HEK293T (cell line): ENCODE measurements at regions not wholly inside any gene's neighbourhood (a gene's known extent, or its start where the extent isn't known, plus 50 kb on each side); places are given as distances from the start of the nearest gene placed in this dataset.

Source experiments
- ARNT ChIP-seq: fragments of 450-650 bp; IDR thresholded peaks from 2 replicates; pipeline ENCODE4 v1.6.1; 2017; ENCODE audit warnings: mild to moderate bottlenecking
- BHLHE40 ChIP-seq: fragments of 450-650 bp; IDR thresholded peaks from 2 replicates; pipeline ENCODE4 v1.6.1; 2016; ENCODE audit warnings: mild to moderate bottlenecking, moderate library complexity, borderline replicate concordance
- ELF4 ChIP-seq: fragments of 450-650 bp; IDR thresholded peaks from 2 replicates; pipeline ENCODE4 v1.6.1; 2017; ENCODE audit warnings: antibody characterized with exemption
- FOXA1 ChIP-seq: fragments of 450-650 bp; IDR thresholded peaks from 2 replicates; pipeline ENCODE4 v1.6.1; 2016; ENCODE audit warnings: mild to moderate bottlenecking
- FOXK2 ChIP-seq: fragments of 450-650 bp; IDR thresholded peaks from 2 replicates; pipeline ENCODE4 v1.6.1; 2016; ENCODE audit warnings: mild to moderate bottlenecking
- FOXM1 ChIP-seq: fragments of 450-650 bp; IDR thresholded peaks from 2 replicates; pipeline ENCODE4 v1.6.1; 2017; ENCODE audit warnings: mild to moderate bottlenecking, borderline replicate concordance
- HDGF ChIP-seq: fragments of 450-650 bp; IDR thresholded peaks from 2 replicates; pipeline ENCODE4 v1.6.1; 2017; ENCODE audit warnings: antibody characterized with exemption, borderline replicate concordance
- L3MBTL2 ChIP-seq: fragments of 450-650 bp; conservative IDR thresholded peaks from 2 replicates; pipeline ENCODE4 v1.6.1; 2016; ENCODE audit warnings: mild to moderate bottlenecking
- LEF1 ChIP-seq: fragments of 450-650 bp; IDR thresholded peaks from 2 replicates; pipeline ENCODE4 v1.6.1; 2017; ENCODE audit warnings: mild to moderate bottlenecking, borderline replicate concordance
- SP1 ChIP-seq: fragments of 450-650 bp; IDR thresholded peaks from 2 replicates; pipeline ENCODE4 v1.6.1; 2017
- SUZ12 ChIP-seq: fragments of 450-650 bp; IDR thresholded peaks from 2 replicates; pipeline ENCODE4 v1.6.1; 2016; ENCODE audit warnings: mild to moderate bottlenecking
- TARDBP ChIP-seq: fragments of 450-650 bp; IDR thresholded peaks from 2 replicates; pipeline ENCODE4 v1.6.1; 2016

DNA sequence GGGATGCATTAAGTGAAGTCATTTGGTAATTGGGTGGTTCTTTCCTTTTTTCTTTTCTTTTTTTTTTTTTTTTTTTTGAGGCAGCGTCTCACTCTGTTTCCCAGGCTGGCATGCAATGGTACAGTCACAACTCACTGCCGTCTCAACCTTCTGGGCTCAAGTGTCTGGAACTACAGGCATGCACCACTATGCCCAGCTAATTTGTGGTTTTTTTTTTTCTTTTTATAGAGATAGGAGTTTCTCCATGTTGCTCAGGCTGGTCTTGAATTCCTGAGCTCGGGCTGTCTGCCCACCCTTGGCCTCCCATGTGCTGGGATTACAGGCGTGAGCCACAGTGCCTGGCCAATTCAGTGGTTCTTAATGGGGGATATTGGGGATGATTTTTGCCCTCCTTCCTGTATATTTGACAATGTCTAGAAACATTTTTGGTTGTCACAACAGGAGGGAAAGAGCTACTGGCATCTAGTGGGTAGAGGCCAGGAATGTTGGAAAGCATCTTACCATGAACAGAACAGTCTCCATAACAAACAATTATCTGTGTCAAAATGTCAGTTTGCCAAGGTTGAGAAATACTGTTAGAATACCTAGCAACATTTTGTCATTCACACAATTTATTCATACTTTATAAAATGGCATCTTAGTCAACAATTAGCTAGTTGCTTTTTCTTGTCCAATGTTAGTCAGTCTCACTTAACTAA is 79.4 kb upstream of the CNTN3 start:
- TF ChIP-seq SP1 (no peak), TARDBP (no peak), L3MBTL2 (no peak), FOXM1 (no peak), FOXA1 (no peak), SUZ12 (no peak), ELF4 (no peak), FOXK2 (no peak), LEF1 (no peak), HDGF (no peak), BHLHE40 (no peak), ARNT (no peak)
